Mesodermal cell (in vitro differentiated cells): ENCODE measurements at regions not wholly inside any gene's neighbourhood (a gene's known extent, or its start where the extent isn't known, plus 50 kb on each side); places are given as distances from the start of the nearest gene placed in this dataset.

Experiments
- H3K27ac ChIP-seq: 2 replicates; pipeline ENCODE4 v1.7.0; 2013; ENCODE audit warnings: mild to moderate bottlenecking, low read depth, low read length, moderate library complexity; ENCODE audit not compliant: severe bottlenecking
- H3K36me3 ChIP-seq: 2 replicates; pipeline ENCODE4 v1.7.1; 2013; ENCODE audit warnings: mild to moderate bottlenecking, low read length, moderate library complexity; ENCODE audit not compliant: control insufficient read depth, insufficient read depth
- H3K4me1 ChIP-seq: one replicate; pipeline ENCODE4 v1.7.1; 2013; ENCODE audit warnings: mild to moderate bottlenecking, low read length; ENCODE audit not compliant: insufficient read depth, control insufficient read depth, poor library complexity, severe bottlenecking
- H3K4me3 ChIP-seq: 2 replicates; pipeline ENCODE4 v1.7.0; 2013; ENCODE audit warnings: low read length, control low read depth, mild to moderate bottlenecking; ENCODE audit not compliant: insufficient read depth, poor library complexity, severe bottlenecking; ENCODE audit errors: extremely low read depth
- H3K9me3 ChIP-seq: 2 replicates; pipeline ENCODE4 v1.7.1; 2013; ENCODE audit warnings: mild to moderate bottlenecking, low read length, moderate library complexity; ENCODE audit not compliant: control insufficient read depth
- WGBS, 2 experiments: methylation state at CpG; one replicate each; pipeline ENCODE4 v1.1.5; 2013; ENCODE audit warnings: missing lambda C conversion rate in 2 of 2; ENCODE audit not compliant: insufficient coverage in 2 of 2; 5-methylcytosine and 5-hydroxymethylcytosine counted together

DNA sequence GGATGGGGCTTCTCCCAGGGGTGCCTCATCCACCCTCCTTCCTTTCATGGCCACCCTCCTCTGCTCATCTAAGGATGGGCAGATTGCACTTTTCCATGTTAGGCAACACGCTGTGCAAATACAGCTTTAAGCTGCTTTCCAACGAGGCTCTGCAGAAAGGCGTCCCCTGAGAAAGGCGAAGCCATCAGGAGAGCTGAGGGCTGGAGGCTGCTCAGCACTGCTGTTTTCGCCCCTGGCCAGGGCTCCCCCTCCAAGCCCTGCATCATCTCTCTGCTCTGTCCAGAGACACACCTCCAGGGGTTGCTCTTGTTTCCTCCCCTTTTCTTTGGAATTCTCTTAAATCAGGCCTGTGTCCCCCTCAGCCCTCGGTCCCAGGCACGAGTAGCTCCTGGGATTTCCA, 526.1 kb downstream of the CDH26 start:
- 91 to 98% methylated on average over 7 of the region's 7 CpGs for WGBS, 2 experiments

DNA sequence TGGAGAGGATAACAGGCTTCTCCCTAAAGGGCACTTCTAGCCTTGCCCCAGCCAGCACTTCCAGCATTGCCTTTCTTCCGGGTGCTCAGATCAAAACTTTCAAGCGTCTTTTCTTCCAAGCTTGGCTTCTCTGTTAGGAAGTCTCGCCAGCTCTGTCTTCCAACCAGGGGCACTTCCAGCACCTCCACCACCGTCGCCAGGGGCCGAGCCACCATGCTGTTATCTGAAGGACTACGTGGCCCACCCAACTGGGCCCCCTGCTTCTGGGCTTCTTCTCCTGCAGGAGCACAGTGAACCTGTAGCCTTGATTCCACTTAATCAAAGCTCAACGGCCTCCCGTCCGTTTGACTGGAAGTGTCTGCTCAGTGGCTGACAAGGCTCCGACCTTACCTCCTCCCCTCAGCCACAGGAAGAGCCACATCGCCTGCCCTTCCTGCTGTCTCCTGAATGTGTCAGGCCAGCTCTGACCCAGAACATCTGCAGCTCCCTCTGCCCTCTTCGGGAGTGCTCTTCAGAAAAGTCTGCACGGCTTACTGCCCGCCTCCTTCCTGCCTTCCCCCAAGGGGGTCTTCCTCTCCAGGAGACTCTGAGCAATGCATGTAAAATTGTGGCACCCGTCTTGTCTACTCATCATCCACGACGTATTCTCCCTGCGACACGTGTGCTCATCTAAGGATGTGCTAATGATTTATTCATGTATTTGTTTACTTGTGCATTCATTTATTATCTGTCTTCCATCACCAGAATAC, 527.0 kb downstream of the CDH26 start:
- H3K36me3 ChIP-seq, result no peaks in the 10 kb centered on the region
- 75 to 83% methylated on average over 14 to 15 of the region's 20 CpGs for WGBS, 2 experiments
- H3K9me3 ChIP-seq, result no peaks in the 10 kb centered on the region
- H3K27ac ChIP-seq, result no peak overlapping the region
- no peak overlapping the region for H3K4me3 ChIP-seq
- H3K4me1 ChIP-seq, result no peaks in the 10 kb centered on the region

More for the DNA sequence above, 526.1 kb downstream of the CDH26 start:
- Histone ChIP-seq H3K27ac (no peak overlapping the region), H3K36me3 (no peaks in the 10 kb centered on the region), H3K4me3 (no peak overlapping the region), H3K4me1 (no peaks in the 10 kb centered on the region), H3K9me3 (no peaks in the 10 kb centered on the region)

DNA sequence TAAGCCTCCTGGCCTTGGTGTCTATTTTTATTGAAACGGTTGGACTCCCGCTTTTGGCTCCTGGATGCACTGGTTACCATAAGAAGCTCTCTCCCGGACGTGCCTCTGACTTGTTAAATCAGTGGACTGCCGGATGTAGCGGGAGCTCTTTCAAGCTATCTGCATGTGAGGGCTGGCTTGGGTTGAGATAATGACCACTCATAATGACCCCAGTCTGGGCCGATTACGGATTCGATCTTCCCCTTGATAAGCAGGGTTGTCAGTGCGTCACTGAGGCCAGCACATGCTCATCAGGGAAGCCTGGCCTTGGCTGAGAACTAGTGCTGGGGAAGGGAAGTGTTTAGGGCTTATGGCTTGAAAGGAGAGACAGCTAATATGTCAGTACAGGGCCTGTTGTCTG, 528.1 kb downstream of the CDH26 start:
- Histone ChIP-seq H3K4me3 (no peak overlapping the region), H3K27ac (no peak overlapping the region), H3K36me3 (no peaks in the 10 kb centered on the region), H3K9me3 (no peaks in the 10 kb centered on the region), H3K4me1 (no peaks in the 10 kb centered on the region)
- 96 to 98% methylated on average over 10 of the region's 10 CpGs for WGBS, 2 experiments

DNA sequence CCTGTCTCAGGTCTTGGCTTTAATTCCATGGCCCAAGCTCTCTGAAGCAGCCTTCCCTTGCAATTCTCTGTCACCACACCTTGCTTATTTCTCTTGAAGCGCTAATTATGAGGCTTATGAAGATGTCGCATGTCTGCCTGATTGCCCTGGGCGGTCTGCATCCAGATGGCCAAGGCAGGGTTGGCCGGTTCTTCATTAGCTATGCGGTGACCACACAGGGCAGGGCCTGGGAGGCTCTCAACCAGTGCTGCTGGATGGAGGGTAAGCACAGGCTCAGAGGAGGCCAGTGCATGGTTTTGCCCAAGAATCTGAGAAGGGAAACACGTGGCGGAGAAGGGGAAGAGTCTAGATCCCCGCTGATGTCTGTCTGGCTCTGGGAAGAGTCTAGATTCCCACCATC, 528.7 kb downstream of the CDH26 start:
- WGBS, 2 experiments, result 89% methylated on average over 8 of the region's 8 CpGs
- Histone ChIP-seq H3K9me3 (no peaks in the 10 kb centered on the region), H3K36me3 (no peaks in the 10 kb centered on the region), H3K4me3 (no peak overlapping the region), H3K27ac (no peak overlapping the region), H3K4me1 (no peaks in the 10 kb centered on the region)

DNA sequence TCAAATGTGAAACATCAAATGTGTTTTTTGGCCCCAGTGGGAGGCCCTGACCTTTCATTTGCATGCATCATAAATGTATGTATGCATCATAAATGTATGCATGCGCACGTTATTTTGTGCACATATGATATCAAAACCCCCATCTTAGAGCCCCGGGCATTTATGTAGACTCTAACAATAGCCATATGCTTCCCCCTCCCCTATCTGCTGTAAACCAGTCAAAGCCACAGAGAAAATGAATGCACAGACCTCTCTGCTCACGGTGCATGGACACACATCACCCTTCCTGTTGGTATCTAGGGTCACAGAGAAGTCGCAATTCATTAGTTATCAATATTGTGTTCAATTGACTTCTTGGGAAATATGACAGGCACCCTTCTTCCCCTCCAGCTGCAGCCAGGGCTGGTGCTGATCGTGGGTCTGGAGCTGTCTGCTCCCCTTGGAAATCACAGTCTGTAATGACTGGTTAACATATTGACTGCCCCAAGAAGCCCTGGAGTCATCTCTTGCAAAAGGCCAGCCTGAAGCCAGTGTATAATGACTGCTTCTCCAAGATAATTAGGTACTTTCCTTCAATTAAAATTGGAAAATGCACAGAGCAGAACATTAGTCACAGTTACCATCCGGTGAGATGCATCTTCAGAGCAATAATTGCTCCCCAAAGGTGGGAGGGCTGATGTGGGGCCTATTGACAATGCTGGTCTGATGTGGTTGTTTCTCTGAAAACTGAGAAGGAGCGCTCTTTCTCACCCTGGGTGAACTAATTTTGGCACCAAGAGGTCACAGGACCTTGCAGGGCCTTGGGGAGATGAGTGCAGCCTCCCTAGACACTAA, 532.2 kb downstream of the CDH26 start:
- no peaks in the 10 kb centered on the region for H3K9me3 ChIP-seq
- no peaks in the 10 kb centered on the region for H3K4me1 ChIP-seq
- no peak overlapping the region for H3K27ac ChIP-seq
- 75 to 86% methylated on average over 2 to 4 of the region's 8 CpGs for WGBS, 2 experiments
- H3K4me3 ChIP-seq, result no peak overlapping the region
- H3K36me3 ChIP-seq, result no peaks in the 10 kb centered on the region

DNA sequence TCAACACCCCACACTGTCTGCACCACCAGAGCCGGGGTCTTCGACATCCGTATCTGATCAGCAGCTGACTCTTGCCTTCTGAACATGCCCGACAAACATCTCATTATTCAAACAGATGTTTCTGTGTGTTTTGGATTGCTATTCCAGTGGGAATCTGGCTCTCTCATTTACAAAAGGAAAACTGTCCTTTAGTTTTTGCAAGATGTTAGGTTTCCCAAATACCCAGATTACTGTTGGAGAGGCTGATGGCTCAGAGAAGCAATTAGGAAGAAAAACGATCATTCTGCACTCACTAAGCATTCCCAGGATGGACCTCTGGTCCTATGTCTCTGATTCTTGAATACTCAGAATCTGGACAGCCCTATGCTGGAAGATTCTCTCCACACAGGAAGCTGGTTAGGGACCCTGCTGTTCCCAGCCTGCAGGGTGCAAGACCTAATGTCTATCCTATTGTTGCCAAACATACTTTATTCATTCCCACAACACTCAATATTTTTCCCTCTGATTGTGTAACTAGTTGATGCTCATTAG, 532.9 kb downstream of the CDH26 start:
- WGBS, 2 experiments, result 63% methylated on average over 1 of the region's 5 CpGs; no CpG with 5 or more reads in 1 of the 2 experiments
- Histone ChIP-seq H3K27ac (no peak overlapping the region), H3K4me1 (no peaks in the 10 kb centered on the region), H3K4me3 (no peak overlapping the region), H3K9me3 (no peaks in the 10 kb centered on the region), H3K36me3 (no peaks in the 10 kb centered on the region)

DNA sequence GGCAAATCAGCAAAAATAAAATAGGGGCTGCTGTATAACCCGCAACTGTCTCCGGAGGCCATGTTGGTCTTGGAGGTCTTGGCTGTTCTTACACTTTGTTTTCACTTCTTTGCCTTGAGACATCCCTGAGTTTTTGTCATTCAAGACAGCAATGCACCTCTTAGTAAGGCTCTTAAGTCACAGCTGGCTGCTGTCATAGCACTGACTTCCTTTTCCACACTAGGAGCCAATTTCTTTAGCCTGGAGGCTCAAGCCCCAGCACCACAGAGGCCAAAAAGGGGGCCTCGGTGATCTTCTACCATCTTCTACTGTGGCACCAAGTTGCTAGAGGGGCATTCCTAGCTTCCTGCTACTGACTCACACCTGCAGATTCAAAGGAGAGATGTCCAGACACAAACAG, 536.3 kb downstream of the CDH26 start:
- 94 to 100% methylated on average over 3 of the region's 3 CpGs for WGBS, 2 experiments
- H3K9me3 ChIP-seq, result no peaks in the 10 kb centered on the region
- H3K4me3 ChIP-seq, result no peak overlapping the region
- no peaks in the 10 kb centered on the region for H3K36me3 ChIP-seq
- no peaks in the 10 kb centered on the region for H3K4me1 ChIP-seq
- H3K27ac ChIP-seq, result peak overlapping the region; percentile 10

DNA sequence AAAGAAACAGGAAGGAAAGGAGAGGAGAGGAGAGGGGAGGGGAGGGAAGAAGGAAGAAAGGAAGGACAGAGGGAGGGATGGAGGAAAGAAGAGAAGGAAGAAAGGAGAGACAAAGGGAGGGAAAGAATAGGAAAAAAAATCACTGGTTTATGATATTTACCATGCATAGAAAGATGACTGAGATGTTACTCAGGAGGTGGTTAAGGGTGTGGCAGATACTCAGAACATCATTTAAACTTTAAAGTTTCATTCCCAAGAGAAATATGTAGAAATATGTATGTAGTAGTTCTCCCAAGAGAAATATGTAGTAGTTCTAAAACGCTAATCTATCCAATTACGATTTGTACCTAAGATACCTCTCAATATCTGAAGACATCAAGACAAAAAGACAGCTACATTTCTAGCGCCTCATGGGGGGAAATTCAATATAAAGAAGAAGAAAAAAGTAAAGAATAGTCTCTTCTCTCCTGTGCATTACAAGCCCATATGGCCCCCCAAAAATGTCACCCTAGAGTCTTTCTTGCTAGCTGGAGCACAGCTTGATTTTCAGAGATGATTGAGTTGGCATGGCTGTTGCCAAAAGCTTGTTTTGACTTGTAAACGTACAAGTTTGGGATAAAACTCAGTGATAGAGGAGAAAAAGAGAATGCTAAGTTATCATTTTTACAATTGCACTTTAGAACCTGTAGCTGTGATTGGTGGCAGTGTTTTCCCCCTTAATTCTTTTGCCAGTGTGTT, 539.2 kb downstream of the CDH26 start:
- H3K4me1 ChIP-seq, result no peaks in the 10 kb centered on the region
- no peaks in the 10 kb centered on the region for H3K9me3 ChIP-seq
- H3K36me3 ChIP-seq, result no peaks in the 10 kb centered on the region
- no peak overlapping the region for H3K4me3 ChIP-seq
- no peak overlapping the region for H3K27ac ChIP-seq
- WGBS, 2 experiments, result 75% methylated on average over 1 of the region's 4 CpGs; no CpG with 5 or more reads in 1 of the 2 experiments

DNA sequence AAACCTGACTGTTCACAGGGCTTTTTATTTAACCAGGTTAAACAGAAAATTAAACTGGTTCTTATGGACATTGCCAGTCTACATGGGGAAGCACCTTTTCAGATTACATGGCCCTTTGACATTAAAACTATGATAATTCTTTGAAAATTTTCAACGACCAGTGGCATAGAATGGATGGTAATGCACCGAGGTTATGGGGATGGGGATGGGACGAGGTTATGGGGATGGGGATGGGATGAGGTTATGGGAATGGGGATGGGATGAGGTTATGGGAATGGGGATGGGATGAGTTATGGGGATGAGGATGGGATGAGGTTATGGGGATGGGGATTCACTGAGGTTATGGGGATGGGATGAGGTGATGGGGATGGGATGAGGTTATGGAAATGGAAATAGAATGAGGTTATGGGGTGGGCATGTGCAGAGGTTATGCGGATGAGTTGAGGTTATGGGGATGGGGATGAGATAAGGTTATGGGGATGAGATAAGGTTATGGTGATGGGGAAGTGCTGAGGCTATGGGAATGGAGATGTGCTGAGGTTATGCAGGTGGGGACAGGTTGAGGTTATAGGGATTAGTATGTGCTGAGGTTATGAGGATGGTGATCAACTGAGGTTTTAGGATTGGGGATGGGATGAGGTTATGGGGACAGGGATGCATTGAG, 541.9 kb downstream of the CDH26 start:
- H3K4me3 ChIP-seq, result no peak overlapping the region
- no peaks in the 10 kb centered on the region for H3K36me3 ChIP-seq
- no peaks in the 10 kb centered on the region for H3K4me1 ChIP-seq
- no peak overlapping the region for H3K27ac ChIP-seq
- WGBS, 2 experiments, result 84 to 93% methylated on average over 3 to 4 of the region's 4 CpGs
- no peaks in the 10 kb centered on the region for H3K9me3 ChIP-seq

DNA sequence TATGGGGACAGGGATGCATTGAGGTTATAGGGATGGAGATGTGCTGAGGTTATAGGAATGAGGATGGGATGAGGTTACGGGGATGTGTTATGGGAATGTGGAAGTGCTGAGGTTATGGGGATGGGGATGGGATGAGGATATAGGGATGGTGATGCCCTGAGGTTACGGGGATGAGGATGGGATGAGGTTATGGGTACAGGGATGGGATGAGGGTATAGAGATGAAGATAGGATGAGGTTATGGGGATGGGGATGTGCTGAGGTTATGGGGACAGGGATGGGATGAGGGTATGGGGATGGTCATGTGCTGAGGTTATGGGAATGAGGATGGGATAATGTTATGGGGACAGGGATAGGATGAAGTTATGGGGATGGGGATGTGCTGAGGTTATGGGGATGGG, 542.8 kb downstream of the CDH26 start:
- Histone ChIP-seq H3K27ac (no peak overlapping the region), H3K9me3 (no peaks in the 10 kb centered on the region), H3K36me3 (no peaks in the 10 kb centered on the region), H3K4me1 (no peaks in the 10 kb centered on the region), H3K4me3 (no peak overlapping the region)
- 86 to 100% methylated on average over 2 of the region's 2 CpGs for WGBS, 2 experiments
